ENCODE measurements at regions not wholly inside any gene's neighbourhood (a gene's known extent, or its start where the extent isn't known, plus 50 kb on each side); places are given as distances from the start of the nearest gene placed in this dataset.

GRCh38 chr5:44252545-44252944, 136.7 kb downstream of the FGF10 start:
- TF ChIP-seq CTCF (conservative IDR thresholded peaks at IDR 0.05) (no peak), EZH2 (IDR thresholded peaks at IDR 0.05; ENCODE audit: low read depth) (no peak)
- intact Hi-C loops (cut with micrococcal nuclease; ENCODE audit: unreplicated experiment) = no loop called here
- Histone ChIP-seq H3K27me3 (ENCODE audit: insufficient read depth, low read depth) (no peaks in the 10 kb centered on the region), H3K4me3 (no peak overlapping the region), H4K20me1 (ENCODE audit: insufficient read depth) (no peaks in the 10 kb centered on the region), H3K36me3 (ENCODE audit: low read depth) (no peaks in the 10 kb centered on the region), H3K4me2 (no peak overlapping the region), H3K4me1 (replicated peaks; ENCODE audit: insufficient read depth) (no peaks in the 10 kb centered on the region), H3K9me3 (ENCODE audit: insufficient read depth, low read depth) (no peaks in the 10 kb centered on the region), H3F3A (ENCODE audit: insufficient read depth, low read depth) (no peaks in the 10 kb centered on the region), H3K9me2 (ENCODE audit: insufficient read depth) (no peaks in the 10 kb centered on the region), H2AFZ (no peak overlapping the region), H3K27ac (no peak overlapping the region), H3K79me2 (ENCODE audit: low read depth) (no peaks in the 10 kb centered on the region)
- no TSS peak for BruUV-seq (replicated peaks)
- no peak for DNase-seq
- ChIA-PET POLR2A (ENCODE audit: unreplicated experiment) (no interaction called here), CTCF (no interaction called here)

DNA sequence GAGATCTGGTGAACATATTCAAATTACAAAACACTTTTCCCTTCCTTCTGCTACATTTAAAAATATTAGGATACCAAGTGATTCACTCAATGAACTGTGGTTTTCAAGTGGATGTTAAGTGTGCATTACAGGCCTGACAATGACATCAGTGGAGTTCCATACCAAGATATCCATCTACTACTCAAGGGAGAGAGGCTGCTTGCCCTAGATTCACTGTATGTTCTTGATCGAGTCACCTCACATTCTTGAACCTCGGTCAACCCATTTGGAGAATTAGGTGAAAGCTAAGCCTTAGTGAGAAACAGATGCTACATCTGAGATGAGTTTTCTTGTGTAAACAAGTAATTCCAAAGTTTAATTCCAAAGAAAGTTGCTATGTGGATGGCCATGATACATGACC, 142.2 kb downstream of the FGF10 start:
- H3K27ac ChIP-seq = no peak overlapping the region
- ChIA-PET CTCF (no interaction called here), POLR2A (ENCODE audit: unreplicated experiment) (no interaction called here)
- no TSS peak for BruUV-seq (replicated peaks)
- H3K79me2 ChIP-seq (ENCODE audit: low read depth) = no peaks in the 10 kb centered on the region
- H3K27me3 ChIP-seq (ENCODE audit: insufficient read depth, low read depth) = no peaks in the 10 kb centered on the region
- no peak for DNase-seq
- H2AFZ ChIP-seq = no peak overlapping the region
- no peaks in the 10 kb centered on the region for H3K9me2 ChIP-seq (ENCODE audit: insufficient read depth)
- TF ChIP-seq EZH2 (IDR thresholded peaks at IDR 0.05; ENCODE audit: low read depth) (no peak), CTCF (conservative IDR thresholded peaks at IDR 0.05) (no peak)
- H3K4me1 ChIP-seq (replicated peaks; ENCODE audit: insufficient read depth) = no peaks in the 10 kb centered on the region
- H3K4me2 ChIP-seq = no peak overlapping the region
- H3K36me3 ChIP-seq (ENCODE audit: low read depth) = no peaks in the 10 kb centered on the region
- intact Hi-C loops (cut with micrococcal nuclease; ENCODE audit: unreplicated experiment) = no loop called here
- H3F3A ChIP-seq (ENCODE audit: insufficient read depth, low read depth) = no peaks in the 10 kb centered on the region
- no peaks in the 10 kb centered on the region for H3K9me3 ChIP-seq (ENCODE audit: insufficient read depth, low read depth)
- H4K20me1 ChIP-seq (ENCODE audit: insufficient read depth) = no peaks in the 10 kb centered on the region
- no peak overlapping the region for H3K4me3 ChIP-seq

GRCh38 chr5:44245935-44246334, 143.3 kb downstream of the FGF10 start:
- Histone ChIP-seq H3K9me2 (ENCODE audit: insufficient read depth) (no peaks in the 10 kb centered on the region), H3K79me2 (ENCODE audit: low read depth) (no peaks in the 10 kb centered on the region), H3K27me3 (ENCODE audit: insufficient read depth, low read depth) (peaks cover 5% of the 10 kb centered on the region; the same call in 1 of the 2 replicates), H4K20me1 (ENCODE audit: insufficient read depth) (no peaks in the 10 kb centered on the region), H3F3A (ENCODE audit: insufficient read depth, low read depth) (no peaks in the 10 kb centered on the region), H3K27ac (no peak overlapping the region), H3K36me3 (ENCODE audit: low read depth) (no peaks in the 10 kb centered on the region), H2AFZ (no peak overlapping the region), H3K4me3 (no peak overlapping the region), H3K9me3 (ENCODE audit: insufficient read depth, low read depth) (no peaks in the 10 kb centered on the region), H3K4me1 (replicated peaks; ENCODE audit: insufficient read depth) (no peaks in the 10 kb centered on the region), H3K4me2 (no peak overlapping the region)
- DNase-seq = no peak
- intact Hi-C loops (cut with micrococcal nuclease; ENCODE audit: unreplicated experiment) = no loop called here
- TF ChIP-seq CTCF (conservative IDR thresholded peaks at IDR 0.05) = no peak
- no peak for TF ChIP-seq EZH2 (IDR thresholded peaks at IDR 0.05; ENCODE audit: low read depth)
- no TSS peak for BruUV-seq (replicated peaks)
- POLR2A ChIA-PET (ENCODE audit: unreplicated experiment) = no interaction called here
- CTCF ChIA-PET = no interaction called here

Data from PC-9 (cell line).